GM23338 (cell line): ENCODE measurements at regions not wholly inside any gene's neighbourhood (a gene's known extent, or its start where the extent isn't known, plus 50 kb on each side); places are given as distances from the start of the nearest gene placed in this dataset.

Experiments used
- ATAC-seq: fragments of 200-7000 bp; cut with Tn5 transposase; 3 replicates; pipeline ENCODE4 v1.9.1; 2020
- DNase-seq: peaks from one replicate; pipeline ENCODE4 v3.0.0-alpha.2; 2015; ENCODE audit warnings: low spot score
- H2AFZ ChIP-seq: fragments of 200-600 bp; sonication (generic); 2 replicates; pipeline ENCODE4 v1.8.0; 2016; ENCODE audit warnings: antibody characterized with exemption, mild to moderate bottlenecking, moderate library complexity
- H3F3A ChIP-seq: fragments of 200-600 bp; sonication (generic); replicated peaks from 2 replicates; pipeline ENCODE4 v1.8.0; 2017; ENCODE audit warnings: antibody characterized with exemption, mixed run types, low read depth
- H3K27ac ChIP-seq: fragments of 200-600 bp; sonication (generic); 2 replicates; pipeline ENCODE4 v1.6.1; 2016; ENCODE audit warnings: low read depth
- H3K27me3 ChIP-seq: fragments of 200-600 bp; sonication (generic); 2 replicates; pipeline ENCODE4 v1.8.0; 2016; ENCODE audit warnings: mild to moderate bottlenecking, mixed run types, moderate library complexity; ENCODE audit not compliant: insufficient read depth
- H3K36me3 ChIP-seq: fragments of 200-600 bp; sonication (generic); 2 replicates; pipeline ENCODE4 v1.8.0; 2016; ENCODE audit warnings: mild to moderate bottlenecking; ENCODE audit not compliant: insufficient read depth
- H3K4me1 ChIP-seq: fragments of 200-600 bp; sonication (generic); 2 replicates; pipeline ENCODE4 v1.8.0; 2016; ENCODE audit warnings: mild to moderate bottlenecking, moderate library complexity; ENCODE audit not compliant: insufficient read depth
- H3K4me2 ChIP-seq: fragments of 200-600 bp; sonication (generic); 2 replicates; pipeline ENCODE4 v1.7.1; 2017; ENCODE audit warnings: mixed run types
- H3K4me3 ChIP-seq: fragments of 200-600 bp; sonication (generic); 2 replicates; pipeline ENCODE4 v1.6.1; 2016; ENCODE audit warnings: mixed run types
- H3K79me2 ChIP-seq: fragments of 200-600 bp; sonication (generic); replicated peaks from 2 replicates; pipeline ENCODE4 v1.8.0; 2017; ENCODE audit warnings: mild to moderate bottlenecking; ENCODE audit not compliant: insufficient read depth
- H3K9me2 ChIP-seq: fragments of 200-600 bp; sonication (generic); 2 replicates; pipeline ENCODE4 v1.8.0; 2017; ENCODE audit not compliant: insufficient read depth
- H4K20me1 ChIP-seq: fragments of 200-600 bp; sonication (generic); replicated peaks from 2 replicates; pipeline ENCODE4 v1.8.0; 2017; ENCODE audit warnings: mild to moderate bottlenecking; ENCODE audit not compliant: insufficient read depth
- H3K27ac Mint-ChIP-seq: 2 replicates; pipeline ENCODE4 v1.8.0; 2020; ENCODE audit warnings: inconsistent platforms, mild to moderate bottlenecking, moderate library complexity, mixed read lengths
- H3K27me3 Mint-ChIP-seq: 3 replicates; pipeline ENCODE4 v1.8.0; 2022; ENCODE audit warnings: low read depth, mild to moderate bottlenecking, moderate library complexity, mixed read lengths, inconsistent platforms; ENCODE audit not compliant: insufficient read depth, poor library complexity
- H3K36me3 Mint-ChIP-seq: 3 replicates; pipeline ENCODE4 v1.8.0; 2021; ENCODE audit warnings: low read depth, mild to moderate bottlenecking, inconsistent platforms, moderate library complexity, mixed read lengths
- H3K4me1 Mint-ChIP-seq: 3 replicates; pipeline ENCODE4 v1.8.0; 2020; ENCODE audit warnings: mild to moderate bottlenecking, inconsistent platforms, mixed read lengths
- H3K4me3 Mint-ChIP-seq: 3 replicates; pipeline ENCODE4 v1.8.0; 2021; ENCODE audit warnings: moderate library complexity, mild to moderate bottlenecking, inconsistent platforms, mixed read lengths
- H3K9me3 Mint-ChIP-seq: 3 replicates; pipeline ENCODE4 v1.8.0; 2020; ENCODE audit warnings: moderate library complexity, mild to moderate bottlenecking, inconsistent platforms, mixed read lengths
- ETS1 ChIP-seq: IDR thresholded peaks from 2 replicates; pipeline ENCODE4 v1.6.1; 2016; ENCODE audit warnings: antibody characterized with exemption
- EZH2 ChIP-seq: fragments of 200-600 bp; sonication (generic); IDR thresholded peaks from one replicate; pipeline ENCODE4 v1.8.0; 2017; ENCODE audit warnings: antibody characterized with exemption, mild to moderate bottlenecking, low read depth; ENCODE audit not compliant: unreplicated experiment
- EZH2phosphoT487 ChIP-seq: fragments of 200-600 bp; sonication (generic); IDR thresholded peaks from one replicate; pipeline ENCODE4 v1.8.1; 2018; ENCODE audit warnings: antibody characterized with exemption; ENCODE audit not compliant: unreplicated experiment
- JUNB ChIP-seq: IDR thresholded peaks from one replicate; pipeline ENCODE4 v1.6.1; 2016; ENCODE audit warnings: antibody characterized with exemption; ENCODE audit not compliant: unreplicated experiment
- NANOG ChIP-seq: IDR thresholded peaks from 2 replicates; pipeline ENCODE4 v1.6.1; 2016; ENCODE audit warnings: antibody characterized with exemption, borderline replicate concordance
- ZNF114 ChIP-seq: fragments of 250-450 bp; sonication (Bioruptor Pico); IDR thresholded peaks from 2 replicates; pipeline ENCODE4 v1.5.0; 2020; ENCODE audit warnings: mild to moderate bottlenecking, moderate library complexity
- ZNF462 ChIP-seq: fragments of 250-450 bp; sonication (Bioruptor Pico); IDR thresholded peaks from 2 replicates; pipeline ENCODE4 v1.5.0; 2020; ENCODE audit warnings: mild to moderate bottlenecking, moderate library complexity
- TF ChIP-seq, protein P1 (sequence below), 2 experiments: fragments of 200-600 bp in 1 of 2; sonication (generic) in 1 of 2; conservative IDR thresholded peaks; 2 replicates each; pipeline versions ENCODE4 v1.5.1 to v1.6.1; 2016 to 2017; ENCODE audit warnings: antibody characterized with exemption in 2 of 2, low read depth in 2 of 2, mild to moderate bottlenecking in 2 of 2, moderate library complexity in 1 of 2

DNA sequence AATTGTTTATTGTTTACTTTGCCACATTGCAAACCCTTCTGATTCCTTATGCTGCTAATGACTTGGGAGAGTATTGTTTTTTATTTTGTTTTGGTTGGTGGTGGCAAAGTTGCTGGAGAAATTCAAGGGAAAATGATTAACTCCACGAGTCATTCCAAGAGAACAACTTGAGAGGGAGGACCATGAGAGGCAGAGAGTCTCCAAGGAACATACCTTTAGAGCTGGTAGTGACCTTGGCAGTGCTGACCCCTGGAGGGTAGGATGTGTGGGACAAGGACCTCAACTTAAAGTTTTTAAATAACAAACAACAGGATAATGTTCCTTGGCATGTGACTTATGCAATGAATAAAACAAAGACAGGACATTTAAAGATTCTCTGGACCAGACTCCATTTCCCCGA, 139.7 kb downstream of the LRRC70 start:
- Mint-ChIP-seq H3K4me1 (peaks cover 34% of the 10 kb centered on the region), H3K27me3 (peaks cover 5% of the 10 kb centered on the region), H3K27ac (peak overlapping the region; percentile 61; the same call in 1 of the 2 replicates), H3K4me3 (no peak overlapping the region), H3K36me3 (0 out of 3 replicates have a peak, but pooled peaks cover 3% of the 10 kb centered on the region), H3K9me3 (no peaks in the 10 kb centered on the region)
- Histone ChIP-seq H4K20me1 (no peaks in the 10 kb centered on the region), H3K4me1 (peaks cover 31% of the 10 kb centered on the region), H3K9me2 (peaks cover 7% of the 10 kb centered on the region), H3F3A (no peaks in the 10 kb centered on the region), H3K4me3 (no peak overlapping the region), H3K4me2 (peak overlapping the region; percentile 66; the same call in 1 of the 2 replicates), H3K79me2 (no peaks in the 10 kb centered on the region), H3K27me3 (no peaks in the 10 kb centered on the region), H3K36me3 (no peaks in the 10 kb centered on the region), H2AFZ (no peak overlapping the region), H3K27ac (no peak overlapping the region)
- ATAC-seq, result peak; percentile 49
- DNase-seq, result peak; percentile 61
- TF ChIP-seq, protein P1, sequence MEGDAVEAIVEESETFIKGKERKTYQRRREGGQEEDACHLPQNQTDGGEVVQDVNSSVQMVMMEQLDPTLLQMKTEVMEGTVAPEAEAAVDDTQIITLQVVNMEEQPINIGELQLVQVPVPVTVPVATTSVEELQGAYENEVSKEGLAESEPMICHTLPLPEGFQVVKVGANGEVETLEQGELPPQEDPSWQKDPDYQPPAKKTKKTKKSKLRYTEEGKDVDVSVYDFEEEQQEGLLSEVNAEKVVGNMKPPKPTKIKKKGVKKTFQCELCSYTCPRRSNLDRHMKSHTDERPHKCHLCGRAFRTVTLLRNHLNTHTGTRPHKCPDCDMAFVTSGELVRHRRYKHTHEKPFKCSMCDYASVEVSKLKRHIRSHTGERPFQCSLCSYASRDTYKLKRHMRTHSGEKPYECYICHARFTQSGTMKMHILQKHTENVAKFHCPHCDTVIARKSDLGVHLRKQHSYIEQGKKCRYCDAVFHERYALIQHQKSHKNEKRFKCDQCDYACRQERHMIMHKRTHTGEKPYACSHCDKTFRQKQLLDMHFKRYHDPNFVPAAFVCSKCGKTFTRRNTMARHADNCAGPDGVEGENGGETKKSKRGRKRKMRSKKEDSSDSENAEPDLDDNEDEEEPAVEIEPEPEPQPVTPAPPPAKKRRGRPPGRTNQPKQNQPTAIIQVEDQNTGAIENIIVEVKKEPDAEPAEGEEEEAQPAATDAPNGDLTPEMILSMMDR (conservative IDR thresholded peaks at IDR 0.05; ENCODE audit: low read depth in 2 of 2), result peak; percentile 44 to 59
- TF ChIP-seq EZH2phosphoT487 (no peak), JUNB (no peak), EZH2 (no peak), NANOG (no peak), ETS1 (no peak), ZNF114 (CRISPR knock-in tag) (no peak)

DNA sequence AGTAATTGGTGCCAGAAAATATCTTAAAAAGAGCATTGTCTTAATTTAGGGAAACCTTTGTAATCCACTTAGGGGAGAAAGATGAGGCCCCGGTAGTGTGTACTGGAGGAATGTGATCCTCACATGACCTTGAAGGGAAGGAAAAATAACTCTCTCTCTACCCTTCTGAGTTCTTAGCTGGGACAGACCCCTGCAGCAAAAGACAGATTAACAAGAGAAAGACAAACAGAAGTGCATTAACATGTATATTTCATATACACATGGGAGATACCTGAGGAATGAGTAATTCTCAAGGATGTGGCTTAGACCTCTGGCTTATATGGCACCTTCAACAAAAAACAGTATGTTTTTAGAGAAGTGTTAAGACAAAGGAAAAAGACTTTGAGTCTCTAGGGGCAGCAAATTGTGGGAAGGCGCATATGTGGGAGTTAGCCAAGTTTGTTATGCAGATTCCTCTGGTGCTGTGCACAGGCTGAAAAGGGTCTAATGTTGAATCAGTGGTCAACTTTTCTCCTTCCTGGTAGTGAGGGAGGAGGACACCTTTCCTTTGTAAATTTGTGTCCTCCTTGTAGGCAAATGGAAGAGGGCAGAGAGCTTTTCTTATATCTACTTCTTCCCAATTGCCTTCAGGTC, 138.8 kb downstream of the LRRC70 start:
- peak overlapping the region; percentile 66 for H3K4me2 ChIP-seq
- H3K36me3 ChIP-seq, result no peaks in the 10 kb centered on the region
- ATAC-seq (peak; percentile 49), DNase-seq (peak; percentile 29)
- no peaks in the 10 kb centered on the region for H3K79me2 ChIP-seq
- Mint-ChIP-seq H3K27ac (peak overlapping the region; percentile 56; the same call in 1 of the 2 replicates), H3K36me3 (0 out of 3 replicates have a peak, but pooled peaks cover 3% of the 10 kb centered on the region), H3K9me3 (no peaks in the 10 kb centered on the region), H3K4me3 (no peak overlapping the region), H3K4me1 (peaks cover 34% of the 10 kb centered on the region), H3K27me3 (peaks cover 5% of the 10 kb centered on the region)
- peaks cover 31% of the 10 kb centered on the region for H3K4me1 ChIP-seq
- H3K4me3 ChIP-seq, result 0 out of 2 replicates have a peak overlapping the region, but pooled peaks have one; percentile 5
- H3K9me2 ChIP-seq, result peaks cover 11% of the 10 kb centered on the region
- H2AFZ ChIP-seq, result peak overlapping the region; percentile 44; the same call in 1 of the 2 replicates
- H3K27me3 ChIP-seq, result no peaks in the 10 kb centered on the region
- H3F3A ChIP-seq, result no peaks in the 10 kb centered on the region
- H4K20me1 ChIP-seq, result no peaks in the 10 kb centered on the region
- H3K27ac ChIP-seq, result peak overlapping the region; percentile 51; the same call in 1 of the 2 replicates
- TF ChIP-seq ETS1 (no peak), ZNF462 (CRISPR knock-in tag) (0 out of 2 replicates have a peak, but pooled peaks have one; percentile 30)
